WTC11 (cell line): ENCODE measurements at regions not wholly inside any gene's neighbourhood (a gene's known extent, or its start where the extent isn't known, plus 50 kb on each side); places are given as distances from the start of the nearest gene placed in this dataset.
"Not testable (repeated sequence)": the region's sequence is repeated elsewhere in the genome, so short reads cannot be mapped to it uniquely, and the experiment has no call there.

Experiments used
- ATAC-seq: fragments of 200-7000 bp; cut with Tn5 transposase; 2 replicates; pipeline ENCODE4 v1.10.0; 2021; ENCODE audit warnings: mild to moderate bottlenecking, moderate library complexity
- CTCF ChIA-PET: fragments of 300-600 bp; sonication (Branson Sonifier 250); formaldehyde crosslinking; loops from one replicate; lab custom pipeline; 2021; ENCODE audit warnings: antibody characterized with exemption; lab: Charles Lee
- POLR2A ChIA-PET: fragments of 350-600 bp; sonication (Branson Sonifier 250); formaldehyde crosslinking; loops from one replicate; lab custom pipeline; 2021; ENCODE audit warnings: antibody characterized with exemption; lab: Charles Lee
- DNase-seq: peaks from one replicate; pipeline ENCODE4 v3.0.0; 2021; ENCODE audit warnings: low spot score
- H3K27ac Mint-ChIP-seq: 2 replicates; pipeline ENCODE4 v1.8.0; 2021; ENCODE audit warnings: mixed read lengths
- H3K27me3 Mint-ChIP-seq: 2 replicates; pipeline ENCODE4 v1.8.0; 2021; ENCODE audit warnings: low read depth, mild to moderate bottlenecking, moderate library complexity, mixed read lengths
- H3K36me3 Mint-ChIP-seq: 2 replicates; pipeline ENCODE4 v1.8.0; 2021; ENCODE audit warnings: mixed read lengths
- H3K4me1 Mint-ChIP-seq: 2 replicates; pipeline ENCODE4 v1.8.0; 2022; ENCODE audit warnings: mixed read lengths
- H3K4me3 Mint-ChIP-seq: 2 replicates; pipeline ENCODE4 v1.8.0; 2021; ENCODE audit warnings: mild to moderate bottlenecking, moderate library complexity, mixed read lengths
- H3K9me3 Mint-ChIP-seq: 2 replicates; pipeline ENCODE4 v1.8.0; 2021; ENCODE audit warnings: mixed read lengths
- ARID4B ChIP-seq: sonication (generic); formaldehyde crosslinking; IDR thresholded peaks from 2 replicates; pipeline ENCODE4 v1.8.0; 2023; ENCODE audit warnings: missing genetic modification reagents, mild to moderate bottlenecking, borderline replicate concordance
- ATF6 ChIP-seq: sonication (generic); formaldehyde crosslinking; IDR thresholded peaks from 2 replicates; pipeline ENCODE4 v1.8.1; 2023; ENCODE audit warnings: mild to moderate bottlenecking, missing genetic modification reagents
- FOXK1 ChIP-seq: sonication (generic); formaldehyde crosslinking; IDR thresholded peaks from 2 replicates; pipeline ENCODE4 v1.8.0; 2022; ENCODE audit warnings: mild to moderate bottlenecking, moderate library complexity, missing genetic modification reagents
- IRF2 ChIP-seq: sonication (generic); formaldehyde crosslinking; IDR thresholded peaks from 2 replicates; pipeline ENCODE4 v1.8.0; 2022; ENCODE audit warnings: low read depth, missing genetic modification reagents, borderline replicate concordance
- KAT7 ChIP-seq: sonication (generic); formaldehyde crosslinking; IDR thresholded peaks from 2 replicates; pipeline ENCODE4 v1.8.1; 2023; ENCODE audit warnings: missing genetic modification reagents, mild to moderate bottlenecking, borderline replicate concordance
- OVOL2 ChIP-seq: fragments of 250-450 bp; sonication (Bioruptor Pico); IDR thresholded peaks from 2 replicates; pipeline ENCODE4 v1.9.0; 2021; ENCODE audit warnings: mild to moderate bottlenecking, borderline replicate concordance
- STAT6 ChIP-seq: sonication (generic); formaldehyde crosslinking; conservative IDR thresholded peaks from 2 replicates; pipeline ENCODE4 v1.8.1; 2023; ENCODE audit warnings: mild to moderate bottlenecking, low read depth, missing genetic modification reagents, moderate library complexity
- USF2 ChIP-seq: sonication (generic); formaldehyde crosslinking; IDR thresholded peaks from 2 replicates; pipeline ENCODE4 v1.8.1; 2023; ENCODE audit warnings: mild to moderate bottlenecking, missing genetic modification reagents, moderate library complexity
- ZBTB43 ChIP-seq: sonication (generic); formaldehyde crosslinking; IDR thresholded peaks from 2 replicates; pipeline ENCODE4 v1.8.1; 2023; ENCODE audit warnings: mild to moderate bottlenecking, missing genetic modification reagents
- ZNF121 ChIP-seq: sonication (generic); formaldehyde crosslinking; IDR thresholded peaks from 2 replicates; pipeline ENCODE4 v1.8.0; 2023; ENCODE audit warnings: missing genetic modification reagents
- ZNF416 ChIP-seq: fragments of 250-450 bp; sonication (Bioruptor Pico); IDR thresholded peaks from 2 replicates; pipeline ENCODE4 v1.9.0; 2021; ENCODE audit warnings: mild to moderate bottlenecking, inconsistent platforms

- TF ChIP-seq ATF6 (CRISPR knock-in tag) (no peak), IRF2 (no peak), FOXK1 (no peak), ZNF416 (no peak), STAT6 (CRISPR knock-in tag) (no peak), KAT7 (CRISPR knock-in tag) (no peak), OVOL2 (no peak), ZNF121 (CRISPR knock-in tag) (no peak), ARID4B (CRISPR knock-in tag) (no peak), USF2 (CRISPR knock-in tag) (no peak), ZBTB43 (CRISPR knock-in tag) (no peak)
Observed at GRCh38 chr4:189147005-189147929, 793.4 kb upstream of the FRG1 start (continued).

- POLR2A ChIA-PET: interaction anchor here (0.5 kb wide), 1 partner anchor 1579 kb away, joined by 3 read pairs; no protein-coding TSS in a partner anchor
- CTCF ChIA-PET, DNase-seq, H3K27me3 Mint-ChIP-seq, ATAC-seq, H3K27ac Mint-ChIP-seq, H3K4me3 Mint-ChIP-seq: not testable (repeated sequence)
- H3K36me3 Mint-ChIP-seq: peaks cover 18% of the 10 kb centered on the region
- peaks cover 26% of the 10 kb centered on the region for H3K4me1 Mint-ChIP-seq
- peaks cover 24% of the 10 kb centered on the region for H3K9me3 Mint-ChIP-seq
Observed at GRCh38 chr4:189155083-189155482, 785.6 kb upstream of the FRG1 start.
